Ovary (tissue), 7 donors: ENCODE measurements at regions not wholly inside any gene's neighbourhood (a gene's known extent, or its start where the extent isn't known, plus 50 kb on each side); places are given as distances from the start of the nearest gene placed in this dataset.

Source experiments
- DNase-seq, 5 donors: peaks; one replicate each; pipeline ENCODE4 v3.0.0-alpha.2; 2019 to 2020
- H3K27ac ChIP-seq, 2 donors: fragments of 200-600 bp; one replicate each; pipeline versions ENCODE4 v1.5.1 to v1.8.0; 2019 to 2022
- H3K27me3 ChIP-seq: fragments of 200-600 bp; one replicate; pipeline ENCODE4 v1.8.0; 2022
- H3K36me3 ChIP-seq: fragments of 200-600 bp; sonication (generic); one replicate; pipeline ENCODE4 v1.5.1; 2019
- H3K4me1 ChIP-seq: one replicate; pipeline ENCODE4 v1.8.1; 2013; ENCODE audit warnings: mild to moderate bottlenecking, moderate library complexity; ENCODE audit not compliant: insufficient read depth
- H3K4me3 ChIP-seq: fragments of 200-600 bp; sonication (generic); one replicate; pipeline ENCODE4 v1.5.1; 2017
- H3K9me3 ChIP-seq, 2 donors: fragments of 200-600 bp in 1 of 2; sonication (generic) in 1 of 2; one replicate each; pipeline versions ENCODE4 v1.5.1 to v1.8.1; 2013 to 2019; ENCODE audit warnings: mild to moderate bottlenecking in 1 of 2, moderate library complexity in 1 of 2
- CTCF ChIP-seq, 3 donors: fragments of 450-650 bp in 2 of 3; fragments of 200-600 bp in 1 of 3; IDR thresholded peaks; one replicate each; pipeline versions ENCODE4 v1.5.1 to v1.8.0; 2016 to 2022; ENCODE audit warnings: antibody characterized with exemption in 3 of 3, mild to moderate bottlenecking in 1 of 3
- EP300 ChIP-seq: sonication (generic); formaldehyde crosslinking; IDR thresholded peaks from one replicate; pipeline ENCODE4 v1.6.1; 2017; ENCODE audit warnings: antibody characterized with exemption
- POLR2A ChIP-seq: fragments of 450-650 bp; IDR thresholded peaks from one replicate; pipeline ENCODE4 v1.6.1; 2017; ENCODE audit warnings: antibody characterized with exemption, mild to moderate bottlenecking, moderate library complexity
- WGBS, 3 donors: extraction: QIAGEN DNeasy Blood & Tissue Kit in 1 of 3; methylation state at CpG; one replicate each; pipeline versions ENCODE4 v1.1.5 to v1.1.7; 2013 to 2017; 5-methylcytosine and 5-hydroxymethylcytosine counted together
- intact Hi-C, 4 donors: fragments of 100-400 bp; cut with DNase I; formaldehyde crosslinking; loops; one replicate each; pipeline versions ENCODE4 v1.11.0 to v1.15.1; 2022 to 2023
- donor health status: DM: no; HTN: no; CAD: no; lungs with moderate emphysema.
- donor health status: DM: no; HTN: no; CAD: no.
- donor health status: Bipolar disorder and iron deficiency.
- donor health status: DM: no; HTN: no; CAD: no.
- donor health status: DM: yes; HTN: yes; CAD: no.

GRCh38 chr18:46269275-46269674 lies 165.1 kb downstream of the HAUS1 start:
- Histone ChIP-seq H3K27me3 (no peaks in the 10 kb centered on the region), H3K4me1 (no peaks in the 10 kb centered on the region), H3K36me3 (no peaks in the 10 kb centered on the region), H3K27ac (no peak overlapping the region), H3K4me3 (no peak overlapping the region), H3K9me3 (no peaks in the 10 kb centered on the region)
- DNase-seq = no peak
- 92 to 97% (median 95%) methylated on average over 1 of the region's 1 CpG for WGBS, 3 donors
- no peak for TF ChIP-seq EP300
- no peak for TF ChIP-seq POLR2A
- TF ChIP-seq CTCF (IDR thresholded peaks at IDR 0.05) = no peak
- intact Hi-C loops = no loop called here

GRCh38 chr18:46271488-46271887 lies 167.3 kb downstream of the HAUS1 start:
- WGBS, 3 donors = 73 to 80% (median 77%) methylated on average over 2 of the region's 2 CpGs

GRCh38 chr18:46273861-46274260 lies 169.7 kb downstream of the HAUS1 start:
- intact Hi-C loops = loop anchor here in 1 of 4 donors (10.0 kb wide), 1 partner anchor 381 kb away; the partner anchor contains the start of gene LOXHD1
- no peaks in the 10 kb centered on the region for H3K27me3 ChIP-seq

More at GRCh38 chr18:46271488-46271887, 167.3 kb downstream of the HAUS1 start:
- H3K27me3 ChIP-seq = no peaks in the 10 kb centered on the region
- no peak overlapping the region for H3K4me3 ChIP-seq
- no peaks in the 10 kb centered on the region for H3K9me3 ChIP-seq
- DNase-seq = no peak
- TF ChIP-seq EP300 = no peak
- TF ChIP-seq CTCF (IDR thresholded peaks at IDR 0.05) = no peak
- no peak for TF ChIP-seq POLR2A
- H3K27ac ChIP-seq = no peak overlapping the region
- intact Hi-C loops = loop anchor here in 1 of 4 donors (10.0 kb wide), 1 partner anchor 383 kb away; the partner anchor contains the start of gene LOXHD1
- no peaks in the 10 kb centered on the region for H3K36me3 ChIP-seq
- no peaks in the 10 kb centered on the region for H3K4me1 ChIP-seq

GRCh38 chr18:46274266-46274665 lies 170.1 kb downstream of the HAUS1 start:
- H3K4me1 ChIP-seq = no peaks in the 10 kb centered on the region
- no peak for DNase-seq
- no peaks in the 10 kb centered on the region for H3K36me3 ChIP-seq
- no peaks in the 10 kb centered on the region for H3K9me3 ChIP-seq
- 45 to 65% (median 55%) methylated on average over 1 of the region's 1 CpG for WGBS, 3 donors
- no peaks in the 10 kb centered on the region for H3K27me3 ChIP-seq
- intact Hi-C loops = loop anchor here in 1 of 4 donors (10.0 kb wide), 1 partner anchor 381 kb away; the partner anchor contains the start of gene LOXHD1
- TF ChIP-seq EP300 (no peak), CTCF (IDR thresholded peaks at IDR 0.05) (no peak), POLR2A (no peak)
- H3K4me3 ChIP-seq = no peak overlapping the region
- no peak overlapping the region for H3K27ac ChIP-seq

More at GRCh38 chr18:46273861-46274260, 169.7 kb downstream of the HAUS1 start:
- 61 to 83% (median 62%) methylated on average over 1 of the region's 1 CpG for WGBS, 3 donors
- H3K36me3 ChIP-seq = no peaks in the 10 kb centered on the region
- no peaks in the 10 kb centered on the region for H3K9me3 ChIP-seq
- H3K4me1 ChIP-seq = no peaks in the 10 kb centered on the region
- TF ChIP-seq EP300 = no peak
- TF ChIP-seq POLR2A = no peak
- TF ChIP-seq CTCF (IDR thresholded peaks at IDR 0.05) = no peak
- DNase-seq = no peak
- H3K4me3 ChIP-seq = no peak overlapping the region
- H3K27ac ChIP-seq = no peak overlapping the region
